HEK293 (cell line): ENCODE measurements at regions not wholly inside any gene's neighbourhood (a gene's known extent, or its start where the extent isn't known, plus 50 kb on each side); places are given as distances from the start of the nearest gene placed in this dataset.
"Not testable (repeated sequence)": the region's sequence is repeated elsewhere in the genome, so short reads cannot be mapped to it uniquely, and the experiment has no call there.

Source experiments
- CTCF ChIA-PET: fragments of 350-600 bp; formaldehyde crosslinking; extraction: SDS; loops from one replicate; lab custom pipeline; 2021; ENCODE audit warnings: antibody characterized with exemption; lab: Yijun Ruan, JAX
- POLR2A ChIA-PET: fragments of 300-600 bp; formaldehyde crosslinking; extraction: SDS; loops from one replicate; lab custom pipeline; 2020; ENCODE audit warnings: antibody characterized with exemption, inconsistent platforms; lab: Yijun Ruan, JAX
- H3K27ac ChIP-seq: fragments of 200-500 bp; sonication (Bioruptor generic); 2 replicates; pipeline ENCODE4 v1.5.1; 2014; ENCODE audit warnings: low read depth, low read length, control low read depth, inconsistent platforms; ENCODE audit errors: extremely low read depth
- H3K36me3 ChIP-seq, 2 experiments: fragments of 200-500 bp in 1 of 2; sonication (Bioruptor generic) in 1 of 2; 1 replicate in 1 of 2; 2 replicates in 1 of 2; pipeline ENCODE4 v1.5.1; 2014 to 2017; ENCODE audit warnings: inconsistent platforms in 2 of 2, low read length in 2 of 2; ENCODE audit not compliant: control insufficient read depth in 2 of 2, insufficient read depth in 1 of 2
- H3K4me1 ChIP-seq: fragments of 200-500 bp; sonication (Bioruptor generic); 2 replicates; pipeline ENCODE4 v1.5.1; 2014; ENCODE audit warnings: mild to moderate bottlenecking, low read length, inconsistent platforms; ENCODE audit not compliant: control insufficient read depth, insufficient read depth
- H3K4me3 ChIP-seq: 2 replicates; pipeline ENCODE4 v1.5.1; 2011; ENCODE audit warnings: low read depth, mild to moderate bottlenecking, control low read depth, low read length, moderate library complexity
- H3K9me3 ChIP-seq: fragments of 200-500 bp; sonication (Bioruptor generic); 2 replicates; pipeline ENCODE4 v1.5.1; 2014; ENCODE audit warnings: low read depth, low read length, inconsistent platforms; ENCODE audit not compliant: control insufficient read depth, insufficient read depth
- GLI2 ChIP-seq: fragments of 450-650 bp; formaldehyde crosslinking; IDR thresholded peaks from 2 replicates; pipeline ENCODE4; 2017; ENCODE audit warnings: missing biosample characterization, missing genetic modification characterization, low read depth, borderline replicate concordance
- GLIS1 ChIP-seq: fragments of 450-650 bp; formaldehyde crosslinking; IDR thresholded peaks from 2 replicates; pipeline ENCODE4 v1.5.1; 2016; ENCODE audit warnings: missing biosample characterization, missing genetic modification characterization
- HOXC10 ChIP-seq: sonication (generic); formaldehyde crosslinking; IDR thresholded peaks from 2 replicates; pipeline ENCODE4 v1.8.1; 2023; ENCODE audit warnings: mild to moderate bottlenecking, missing genetic modification reagents
- KLF8 ChIP-seq: fragments of 450-650 bp; formaldehyde crosslinking; IDR thresholded peaks from 2 replicates; pipeline ENCODE4 v1.5.1; 2016; ENCODE audit warnings: missing biosample characterization, missing genetic modification characterization
- PRDM1 ChIP-seq: fragments of 450-650 bp; formaldehyde crosslinking; IDR thresholded peaks from 2 replicates; pipeline ENCODE4; 2016; ENCODE audit warnings: missing biosample characterization, missing genetic modification characterization
- RBAK ChIP-seq: fragments of 450-650 bp; formaldehyde crosslinking; IDR thresholded peaks from 2 replicates; pipeline ENCODE4 v1.5.1; 2016; ENCODE audit warnings: missing biosample characterization, missing genetic modification characterization
- SETDB1 ChIP-seq: IDR thresholded peaks from one replicate; pipeline ENCODE4 v1.6.1; 2017; ENCODE audit warnings: mild to moderate bottlenecking, low read length, moderate library complexity, mixed read lengths; ENCODE audit not compliant: insufficient read length
- WT1 ChIP-seq: fragments of 450-650 bp; formaldehyde crosslinking; IDR thresholded peaks from 2 replicates; pipeline ENCODE4 v1.5.1; 2016; ENCODE audit warnings: missing biosample characterization, missing genetic modification characterization
- YY1 ChIP-seq: fragments of 450-650 bp; formaldehyde crosslinking; IDR thresholded peaks from 2 replicates; pipeline ENCODE4 v1.5.1; 2018; ENCODE audit warnings: missing biosample characterization, missing genetic modification characterization
- ZBTB20 ChIP-seq: fragments of 450-650 bp; formaldehyde crosslinking; IDR thresholded peaks from 2 replicates; pipeline ENCODE4 v1.5.1; 2016; ENCODE audit warnings: missing biosample characterization, missing genetic modification characterization
- ZBTB26 ChIP-seq: fragments of 450-650 bp; formaldehyde crosslinking; optimal IDR thresholded peaks from 2 replicates; pipeline ENCODE3; 2016; ENCODE audit warnings: missing biosample characterization, mild to moderate bottlenecking, missing genetic modification characterization
- ZFP3 ChIP-seq: fragments of 450-650 bp; formaldehyde crosslinking; IDR thresholded peaks from 2 replicates; pipeline ENCODE4 v1.5.1; 2016; ENCODE audit warnings: low read depth, missing biosample characterization, missing genetic modification characterization
- ZFP37 ChIP-seq: fragments of 450-650 bp; formaldehyde crosslinking; IDR thresholded peaks from 2 replicates; pipeline ENCODE4 v1.5.1; 2016; ENCODE audit warnings: missing biosample characterization, missing genetic modification characterization
- ZNF114 ChIP-seq: fragments of 450-650 bp; formaldehyde crosslinking; IDR thresholded peaks from 2 replicates; pipeline ENCODE4 v1.5.0; 2017; ENCODE audit warnings: missing biosample characterization, missing genetic modification characterization
- ZNF157 ChIP-seq: fragments of 450-650 bp; formaldehyde crosslinking; IDR thresholded peaks from 2 replicates; pipeline ENCODE4 v1.5.1; 2016; ENCODE audit warnings: missing biosample characterization, missing genetic modification characterization
- ZNF16 ChIP-seq: fragments of 450-650 bp; formaldehyde crosslinking; IDR thresholded peaks from 2 replicates; pipeline ENCODE4 v1.5.1; 2016; ENCODE audit warnings: low read depth, missing biosample characterization, missing genetic modification characterization
- ZNF169 ChIP-seq: fragments of 450-650 bp; formaldehyde crosslinking; IDR thresholded peaks from 2 replicates; pipeline ENCODE4 v1.5.1; 2016; ENCODE audit warnings: missing biosample characterization, missing genetic modification characterization
- ZNF239 ChIP-seq: fragments of 450-650 bp; formaldehyde crosslinking; IDR thresholded peaks from 2 replicates; pipeline ENCODE4 v1.5.1; 2016; ENCODE audit warnings: missing biosample characterization, missing genetic modification characterization
- ZNF311 ChIP-seq: fragments of 450-650 bp; formaldehyde crosslinking; IDR thresholded peaks from 2 replicates; pipeline ENCODE4 v1.5.1; 2017; ENCODE audit warnings: missing biosample characterization, missing genetic modification characterization, borderline replicate concordance
- ZNF362 ChIP-seq: fragments of 450-650 bp; formaldehyde crosslinking; IDR thresholded peaks from 2 replicates; pipeline ENCODE4 v1.5.1; 2016; ENCODE audit warnings: missing biosample characterization, missing genetic modification characterization
- ZNF433 ChIP-seq: fragments of 450-650 bp; formaldehyde crosslinking; IDR thresholded peaks from 2 replicates; pipeline ENCODE4 v1.5.1; 2016; ENCODE audit warnings: missing biosample characterization, missing genetic modification characterization, low read depth
- ZNF48 ChIP-seq: fragments of 450-650 bp; formaldehyde crosslinking; IDR thresholded peaks from 2 replicates; pipeline ENCODE4 v1.5.1; 2016; ENCODE audit warnings: missing biosample characterization, missing genetic modification characterization
- ZNF561 ChIP-seq: fragments of 450-650 bp; IDR thresholded peaks from 2 replicates; pipeline ENCODE4 v1.5.1; 2018; ENCODE audit warnings: missing biosample characterization, missing genetic modification characterization, borderline replicate concordance
- ZNF645 ChIP-seq: fragments of 450-650 bp; formaldehyde crosslinking; IDR thresholded peaks from 2 replicates; pipeline ENCODE4; 2016; ENCODE audit warnings: missing biosample characterization, missing genetic modification characterization
- ZNF660 ChIP-seq: fragments of 450-650 bp; IDR thresholded peaks from 2 replicates; pipeline ENCODE4 v1.5.1; 2018; ENCODE audit warnings: missing biosample characterization, mild to moderate bottlenecking, missing genetic modification characterization
- ZNF76 ChIP-seq: fragments of 450-650 bp; formaldehyde crosslinking; IDR thresholded peaks from 2 replicates; pipeline ENCODE4; 2016; ENCODE audit warnings: low read depth, missing biosample characterization, missing genetic modification characterization, borderline replicate concordance
- ZNF776 ChIP-seq: fragments of 450-650 bp; formaldehyde crosslinking; IDR thresholded peaks from 2 replicates; pipeline ENCODE4 v1.5.0; 2017; ENCODE audit warnings: missing biosample characterization, missing genetic modification characterization, borderline replicate concordance
- ZNF830 ChIP-seq: fragments of 450-650 bp; IDR thresholded peaks from 2 replicates; pipeline ENCODE4 v1.5.0; 2018; ENCODE audit warnings: missing biosample characterization, missing genetic modification characterization, low read depth, mild to moderate bottlenecking, moderate library complexity

GRCh38 chr6:137717074-137718073, 149.7 kb upstream of the TNFAIP3 start:
- Histone ChIP-seq H3K27ac (no peak overlapping the region), H3K4me1 (no peaks in the 10 kb centered on the region), H3K9me3 (no peaks in the 10 kb centered on the region), H3K36me3 (no peaks in the 10 kb centered on the region), H3K4me3 (no peak overlapping the region)
- CTCF ChIA-PET = interaction anchor here (0.6 to 2.1 kb wide), 5 partner anchors 9 to 287 kb away, joined by 3 to 10 read pairs (median 5); partner anchors contain the start of gene TNFAIP3
- TF ChIP-seq RBAK (tag by site-specific recombination) (no peak), ZNF561 (tag by site-specific recombination) (no peak), ZFP3 (no peak), GLIS1 (tag by site-specific recombination) (no peak), YY1 (tag by site-specific recombination) (no peak), ZNF311 (tag by site-specific recombination) (no peak), GLI2 (tag by site-specific recombination) (no peak), ZNF76 (tag by site-specific recombination) (no peak), SETDB1 (no peak), ZFP37 (tag by site-specific recombination) (no peak), ZNF157 (tag by site-specific recombination) (no peak), ZBTB20 (tag by site-specific recombination) (no peak), ZNF169 (tag by site-specific recombination) (no peak), ZNF239 (no peak), ZNF16 (no peak), HOXC10 (no peak), ZNF660 (tag by site-specific recombination) (no peak), PRDM1 (no peak), ZNF830 (tag by site-specific recombination) (no peak), WT1 (tag by site-specific recombination) (no peak)
- POLR2A ChIA-PET = no interaction called here

- POLR2A ChIA-PET, H3K27ac ChIP-seq, H3K36me3 ChIP-seq, H3K4me3 ChIP-seq, H3K4me1 ChIP-seq, H3K9me3 ChIP-seq: not testable (repeated sequence)
- CTCF ChIA-PET = interaction anchor here (0.6 to 1.2 kb wide), 3 partner anchors 11 to 283 kb away, joined by 3 to 5 read pairs (median 3); no protein-coding TSS in a partner anchor
Observed at GRCh38 chr6:137718903-137719302, 148.2 kb upstream of the TNFAIP3 start.

- POLR2A ChIA-PET = no interaction called here
- Histone ChIP-seq H3K4me3 (no peak overlapping the region), H3K27ac (no peak overlapping the region), H3K4me1 (no peaks in the 10 kb centered on the region), H3K9me3 (no peaks in the 10 kb centered on the region), H3K36me3 (no peaks in the 10 kb centered on the region)
- CTCF ChIA-PET = interaction anchor here (0.6 to 2.2 kb wide), 4 partner anchors 15 to 222 kb away, joined by 3 to 7 read pairs (median 4); no protein-coding TSS in a partner anchor
- TF ChIP-seq ZNF48 (no peak), ZBTB26 (tag by site-specific recombination) (no peak), ZNF433 (tag by site-specific recombination) (no peak), ZNF776 (tag by site-specific recombination) (no peak), ZNF362 (tag by site-specific recombination) (no peak), KLF8 (tag by site-specific recombination) (no peak), ZNF645 (tag by site-specific recombination) (no peak), ZNF114 (tag by site-specific recombination) (no peak)
Observed at GRCh38 chr6:137722749-137723272, 144.2 kb upstream of the TNFAIP3 start.
